ENCODE measurements at regions not wholly inside any gene's neighbourhood (a gene's known extent, or its start where the extent isn't known, plus 50 kb on each side); places are given as distances from the start of the nearest gene placed in this dataset.

DNA sequence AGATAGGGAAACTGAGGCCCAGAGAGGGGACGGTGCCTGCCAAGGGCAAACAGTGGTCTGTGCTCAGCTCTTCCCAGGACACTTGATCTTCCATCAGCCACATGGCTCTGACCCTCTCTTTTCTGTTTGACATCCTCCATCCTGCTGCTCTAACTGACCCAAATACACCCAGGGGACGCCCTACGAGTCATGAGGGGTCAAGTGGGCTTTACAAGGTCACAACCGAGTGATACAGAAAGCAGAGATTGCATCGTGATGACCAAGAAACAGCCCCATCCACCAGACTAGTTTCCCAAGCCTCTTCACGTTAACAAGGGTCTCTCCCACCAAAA is 131.2 kb upstream of the UNC5B start:
- Histone ChIP-seq H2BK15ac (ENCODE audit: low read depth, low read length) (no peak overlapping the region), H3K9me1 (ENCODE audit: insufficient read depth, low read length) (no peaks in the 10 kb centered on the region), H2AK9ac (replicated peaks; ENCODE audit: low read depth, low read length, poor library complexity) (no peak overlapping the region), H3K27ac (ENCODE audit: insufficient read depth, low read length) (no peak overlapping the region), H3K4me3 (ENCODE audit: insufficient read depth, low read depth, low read length) (no peak overlapping the region), H4K8ac (ENCODE audit: low read depth in 2 of 2, low read length in 2 of 2) (no peak overlapping the region), H3K4ac (ENCODE audit: low read depth, low read length) (no peak overlapping the region), H3K9ac (ENCODE audit: low read depth, low read length) (no peak overlapping the region), H3K56ac (ENCODE audit: extremely low read depth, insufficient read depth, low read length) (no peak overlapping the region), H3K4me2 (ENCODE audit: low read depth, low read length) (no peak overlapping the region), H4K91ac (ENCODE audit: insufficient read depth, low read depth, low read length) (no peak overlapping the region), H3K18ac (ENCODE audit: low read depth, low read length) (no peak overlapping the region), H2BK5ac (ENCODE audit: low read depth, low read length, poor library complexity, severe bottlenecking) (no peak overlapping the region), H3K23ac (ENCODE audit: low read depth, low read length) (no peak overlapping the region), H3K14ac (replicated peaks; ENCODE audit: low read depth, low read length) (no peak overlapping the region), H2BK120ac (ENCODE audit: low read depth, low read length) (no peak overlapping the region), H3K36me3 (ENCODE audit: control insufficient read depth, insufficient read depth, low read length) (no peaks in the 10 kb centered on the region), H3K9me3 (ENCODE audit: control insufficient read depth, insufficient read depth, low read length) (no peaks in the 10 kb centered on the region), H2AFZ (replicated peaks; ENCODE audit: low read length, poor library complexity) (no peak overlapping the region), H3K4me1 (ENCODE audit: control insufficient read depth, insufficient read depth, low read length) (no peaks in the 10 kb centered on the region), H4K20me1 (ENCODE audit: insufficient read depth, low read length) (no peaks in the 10 kb centered on the region), H3K27me3 (ENCODE audit: control insufficient read depth, insufficient read depth, low read length) (peaks cover 30% of the 10 kb centered on the region), H2AK5ac (ENCODE audit: low read depth, low read length) (no peak overlapping the region), H4K5ac (ENCODE audit: low read depth, low read length) (no peak overlapping the region), H3K79me1 (ENCODE audit: low read depth in 1 of 2, low read length in 2 of 2) (no peaks in the 10 kb centered on the region), H2BK20ac (ENCODE audit: low read depth, low read length) (no peak overlapping the region)
- DNase-seq (no peak), ATAC-seq (ENCODE audit: low read depth) (no peak)
- CTCF ChIA-PET, result interaction anchor here (0.6 kb wide), 1 partner anchor 11 kb away, joined by 3 read pairs; no protein-coding TSS in a partner anchor
- in situ Hi-C loops (cut with MboI; ENCODE audit: low sequenced_read_pairs) (no loop called here), intact Hi-C loops (cut with micrococcal nuclease) (no loop called here), dilution Hi-C loops (cut with HindIII; ENCODE audit: low sequenced_read_pairs, unreplicated experiment) (no loop called here)
- no TSS peak for BruUV-seq (replicated peaks)
- no peak for TF ChIP-seq NFE2L2 (IDR thresholded peaks at IDR 0.05; ENCODE audit: low read depth, low read length)
- TF ChIP-seq SMC3 (IDR thresholded peaks at IDR 0.05; ENCODE audit: low read depth, low read length), result no peak
- TF ChIP-seq MAZ (IDR thresholded peaks at IDR 0.05; ENCODE audit: borderline replicate concordance, low read depth, low read length), result no peak
- no peak for TF ChIP-seq MXI1 (IDR thresholded peaks at IDR 0.05; ENCODE audit: borderline replicate concordance, low read depth, low read length)
- no peak for TF ChIP-seq FOS (IDR thresholded peaks at IDR 0.05; ENCODE audit: low read depth, low read length)
- no peak for TF ChIP-seq CHD1 (IDR thresholded peaks at IDR 0.05; ENCODE audit: low read depth, low read length)
- TF ChIP-seq CEBPB (IDR thresholded peaks at IDR 0.05; ENCODE audit: low read depth, low read length), result no peak
- TF ChIP-seq RCOR1 (IDR thresholded peaks at IDR 0.05; ENCODE audit: insufficient replicate concordance, low read length), result no peak
- no peak for TF ChIP-seq BHLHE40 (IDR thresholded peaks at IDR 0.05; ENCODE audit: low read depth, low read length)
- TF ChIP-seq, protein P1, sequence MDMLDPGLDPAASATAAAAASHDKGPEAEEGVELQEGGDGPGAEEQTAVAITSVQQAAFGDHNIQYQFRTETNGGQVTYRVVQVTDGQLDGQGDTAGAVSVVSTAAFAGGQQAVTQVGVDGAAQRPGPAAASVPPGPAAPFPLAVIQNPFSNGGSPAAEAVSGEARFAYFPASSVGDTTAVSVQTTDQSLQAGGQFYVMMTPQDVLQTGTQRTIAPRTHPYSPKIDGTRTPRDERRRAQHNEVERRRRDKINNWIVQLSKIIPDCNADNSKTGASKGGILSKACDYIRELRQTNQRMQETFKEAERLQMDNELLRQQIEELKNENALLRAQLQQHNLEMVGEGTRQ (IDR thresholded peaks at IDR 0.05; ENCODE audit: low read depth, low read length), result no peak
- WGBS, 2 experiments (ENCODE audit: extremely low coverage in 2 of 2, insufficient read length in 1 of 2), result 27% methylated on average over 3 of the region's 6 CpGs; no CpG with 5 or more reads in 1 of the 2 experiments
- POLR2A ChIA-PET (ENCODE audit: unreplicated experiment), result no interaction called here

Measured in IMR-90 (cell line).